ENCODE measurements at regions not wholly inside any gene's neighbourhood (a gene's known extent, or its start where the extent isn't known, plus 50 kb on each side); places are given as distances from the start of the nearest gene placed in this dataset.

GRCh38 chr14:94682061-94682516, 69.9 kb downstream of the SERPINA3 start:
- no peak for DNase-seq

- no peak for DNase-seq
Measured at GRCh38 chr14:94681300-94682060, 69.3 kb downstream of the SERPINA3 start.

GRCh38 chr14:94680862-94681288, 68.7 kb downstream of the SERPINA3 start:
- DNase-seq = no peak

DNA sequence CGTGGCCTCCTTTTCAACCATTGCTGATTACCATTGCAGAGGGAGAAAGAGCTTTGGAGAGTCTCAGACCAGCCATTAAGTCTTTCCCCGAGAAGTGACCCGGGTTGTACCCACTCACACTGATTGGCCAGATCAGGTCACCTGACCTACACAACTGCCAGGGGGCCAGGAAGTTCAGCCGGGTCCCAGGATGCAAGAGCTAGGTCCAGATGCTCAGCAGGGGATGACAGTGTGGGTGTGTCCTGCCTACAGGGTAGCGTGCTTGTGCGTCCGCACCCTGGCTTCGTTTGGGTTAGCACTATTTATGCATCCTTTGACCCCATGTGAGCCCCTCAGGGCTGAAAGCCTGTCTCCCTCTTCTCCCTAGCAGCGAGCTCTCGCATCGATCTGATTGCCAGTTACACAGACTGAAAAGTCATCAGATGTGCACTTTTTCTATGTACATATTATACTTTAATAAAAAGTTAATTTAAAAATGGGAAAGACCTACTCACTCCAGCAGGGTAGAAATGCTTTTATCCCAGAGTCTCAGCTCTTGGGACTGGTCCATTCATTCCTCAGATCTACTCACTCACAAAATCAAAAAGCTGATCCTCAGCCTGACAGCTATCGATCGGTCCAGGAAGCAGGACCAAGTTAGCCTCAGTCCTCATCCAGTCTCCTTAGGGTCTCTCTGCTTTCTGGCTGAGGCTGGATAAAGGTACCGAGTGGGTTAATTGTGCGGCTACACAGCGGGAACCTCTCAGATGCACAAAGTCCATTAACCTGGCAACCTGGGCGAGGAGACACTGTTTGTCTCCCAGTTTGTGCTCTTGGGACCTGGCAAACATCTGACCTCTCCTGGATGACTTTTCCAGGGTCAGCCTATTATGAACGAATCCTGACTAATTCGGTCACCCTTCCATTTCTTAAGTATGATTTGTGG, 68.0 kb downstream of the SERPINA3 start:
- no peak for DNase-seq

DNA sequence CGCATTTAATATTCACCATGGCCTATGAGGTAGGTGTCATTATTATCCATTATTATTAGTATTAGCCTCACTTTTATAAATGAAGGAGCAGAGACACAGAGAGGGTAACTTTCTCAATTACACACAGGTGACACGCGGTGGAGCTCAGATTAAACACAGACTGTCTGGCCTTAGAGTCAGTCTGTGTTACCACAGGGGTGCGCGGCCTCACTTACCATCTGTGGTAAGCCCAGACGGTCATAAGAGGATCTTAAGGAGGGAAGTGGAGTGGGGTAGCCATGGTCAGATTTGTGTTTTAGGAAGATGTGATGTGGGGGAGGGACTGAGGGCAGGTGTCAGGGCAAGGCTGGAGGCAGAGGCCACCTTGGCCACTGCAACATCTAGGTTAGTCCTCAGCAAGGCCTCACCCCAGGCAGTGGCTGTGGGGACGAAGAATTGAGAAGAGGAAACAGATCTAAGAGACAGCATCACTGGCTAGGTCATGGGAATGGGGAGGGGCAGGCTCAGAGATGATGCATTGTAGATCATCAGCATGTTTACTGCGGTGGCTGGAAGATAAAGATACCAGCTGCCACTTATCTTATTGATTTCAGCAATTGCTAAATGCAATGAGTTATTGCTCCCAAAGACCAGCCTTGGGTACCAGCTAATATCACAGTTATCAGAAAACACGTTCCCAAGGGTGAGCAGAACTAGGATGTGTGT, 67.1 kb downstream of the SERPINA3 start:
- no peak for DNase-seq

GRCh38 chr14:94677747-94678146, 65.6 kb downstream of the SERPINA3 start:
- DNase-seq = no peak

DNA sequence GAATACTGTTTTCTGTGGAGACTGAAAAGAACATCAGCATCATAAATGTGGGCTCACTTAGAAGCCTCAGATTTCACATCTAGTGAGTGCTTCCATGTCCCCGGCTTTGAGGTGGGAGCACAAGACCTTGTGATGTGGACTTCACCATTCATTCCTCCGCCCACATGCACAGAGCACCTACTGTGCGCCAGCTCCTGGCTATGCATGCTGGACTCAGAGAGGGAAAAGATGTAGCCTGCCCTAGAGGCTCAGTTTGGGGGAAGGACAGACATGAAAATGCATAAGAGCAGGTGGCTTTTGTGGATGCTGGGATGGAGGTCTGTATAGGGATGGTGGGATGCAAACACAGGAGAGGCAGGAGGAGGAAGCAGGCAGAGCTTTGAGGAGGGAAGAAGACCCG, 65.0 kb downstream of the SERPINA3 start:
- no peak for DNase-seq

DNA sequence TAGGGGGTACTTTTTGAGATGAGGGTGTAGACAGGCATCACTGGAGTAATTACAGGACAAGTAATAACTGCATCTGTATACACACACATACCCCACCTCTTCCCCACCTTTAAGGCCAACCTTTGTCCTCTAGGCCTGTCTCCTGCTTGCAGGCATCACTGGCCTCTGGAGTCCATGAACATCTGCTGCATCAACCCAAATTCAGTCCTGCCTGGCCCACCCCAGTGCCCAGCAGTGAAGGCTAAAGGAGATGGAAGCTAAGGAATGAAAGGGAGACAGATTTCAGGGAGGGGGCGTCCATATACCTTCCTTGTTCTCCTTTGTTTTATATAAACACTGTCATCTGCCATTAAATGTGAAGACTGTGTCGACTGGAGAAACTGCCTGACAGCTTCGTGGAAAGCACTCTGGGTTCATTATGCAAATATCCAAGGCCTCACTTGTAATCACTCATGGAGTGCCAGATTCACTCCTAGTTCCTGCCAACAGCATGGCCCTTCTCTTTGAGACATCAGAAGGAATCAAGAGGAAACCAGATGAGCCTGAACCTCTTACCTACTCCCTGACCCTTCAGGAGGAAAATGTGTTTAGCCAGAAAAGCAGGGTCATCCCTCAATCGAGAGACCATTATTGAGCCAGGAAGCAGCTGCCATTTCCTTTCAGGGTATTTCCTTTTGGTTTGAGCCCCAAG, 64.4 kb downstream of the SERPINA3 start:
- DNase-seq = no peak

DNA sequence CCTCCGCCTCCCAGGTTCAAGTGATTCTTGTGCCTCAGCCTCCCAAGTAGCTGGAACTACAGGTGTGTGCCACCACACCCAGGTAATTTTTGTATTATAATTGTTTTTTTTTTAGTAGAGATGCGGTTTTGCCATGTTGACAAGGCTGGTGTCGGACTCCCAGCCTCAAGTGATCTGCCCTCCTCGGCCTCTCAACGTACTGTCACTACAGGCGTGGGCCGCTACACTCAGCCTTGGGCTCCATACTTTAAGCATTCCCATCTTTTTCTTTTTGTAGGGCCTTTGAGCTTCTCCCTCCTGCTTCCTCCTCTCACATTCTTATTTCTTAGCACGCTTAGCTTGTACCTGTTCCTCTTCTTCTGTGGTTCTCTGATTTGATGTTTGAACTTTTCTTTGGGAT, 62.8 kb downstream of the SERPINA3 start:
- no peak for DNase-seq

DNA sequence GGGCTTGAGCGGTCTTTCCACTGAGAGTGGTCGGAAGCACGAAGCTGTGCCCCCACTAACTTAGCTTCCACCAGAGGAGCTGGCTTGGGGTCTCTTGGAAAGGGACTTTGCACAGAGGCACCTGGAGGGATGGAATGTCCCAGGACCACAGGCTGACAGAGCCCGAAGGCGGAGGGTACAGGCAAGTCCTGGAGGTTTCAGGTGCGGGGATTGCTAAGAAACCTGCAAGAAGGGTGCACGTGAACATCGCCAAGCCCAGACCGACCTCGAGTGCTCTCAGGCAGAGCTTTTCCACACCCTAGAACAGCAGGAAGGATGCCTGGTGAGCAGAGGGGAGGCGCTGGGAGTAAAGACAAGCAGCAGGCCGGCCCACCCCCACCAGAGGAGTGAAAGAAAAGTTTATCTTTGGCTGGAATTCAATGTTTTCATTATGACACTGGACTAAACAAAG, 61.6 kb downstream of the SERPINA3 start:
- no peak for DNase-seq

All from CD4-positive, alpha-beta T cell treated with Interleukin-17A for 4 hours (primary cell).